ENCODE measurements at regions not wholly inside any gene's neighbourhood (a gene's known extent, or its start where the extent isn't known, plus 50 kb on each side); places are given as distances from the start of the nearest gene placed in this dataset.
"Not testable (repeated sequence)": the region's sequence is repeated elsewhere in the genome, so short reads cannot be mapped to it uniquely, and the experiment has no call there.

- in situ Hi-C loops (cut with HindIII; ENCODE audit: low sequenced_read_pairs) = not testable (repeated sequence)
Observed at GRCh38 chr5:1603916-1604315, 80.2 kb upstream of the LPCAT1 start.

GRCh38 chr5:1601565-1601964, 77.8 kb upstream of the LPCAT1 start:
- in situ Hi-C loops (cut with HindIII; ENCODE audit: low sequenced_read_pairs) = not testable (repeated sequence)

DNA sequence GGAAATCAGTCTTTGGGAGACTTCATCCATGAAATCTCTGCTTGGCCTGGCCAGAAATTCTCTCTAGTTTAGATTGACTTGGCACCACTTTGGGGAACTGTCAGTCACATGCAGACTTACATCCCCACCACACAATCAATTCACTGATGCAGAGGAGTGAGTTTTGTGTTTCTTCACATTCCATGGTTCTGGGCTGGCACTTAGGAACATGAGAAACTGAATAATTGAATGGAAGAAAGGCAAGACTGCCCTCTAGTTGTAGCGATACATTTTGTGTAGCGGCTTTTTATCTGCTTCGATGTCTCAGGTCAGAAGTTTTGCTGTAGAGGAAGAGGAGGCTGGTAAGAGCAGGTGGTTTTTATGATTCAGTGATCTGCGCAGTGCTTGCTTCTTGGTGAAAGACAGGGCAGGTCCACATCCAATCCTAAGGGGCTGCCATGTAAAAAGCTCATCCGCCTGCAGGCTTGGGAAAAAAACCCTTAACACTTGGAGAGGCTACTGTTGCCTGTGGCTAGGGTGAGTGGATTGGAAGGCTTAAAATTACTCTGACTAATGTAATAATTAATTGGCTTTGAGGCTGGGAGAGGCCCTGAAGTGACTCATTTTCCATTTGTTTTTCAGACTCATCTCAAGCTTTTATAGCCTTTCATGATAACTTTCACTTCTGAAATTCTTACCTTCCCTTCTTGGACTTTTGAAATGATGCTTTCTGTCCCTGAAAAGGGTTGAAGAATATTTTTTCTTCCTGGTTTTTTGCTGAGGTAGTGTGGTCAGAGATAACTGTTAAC, 75.4 kb upstream of the LPCAT1 start:
- in situ Hi-C loops (cut with HindIII; ENCODE audit: low sequenced_read_pairs) = not testable (repeated sequence)

- in situ Hi-C loops (cut with HindIII; ENCODE audit: low sequenced_read_pairs) = not testable (repeated sequence)
Observed at GRCh38 chr5:1597093-1597473, 73.3 kb upstream of the LPCAT1 start.

GRCh38 chr5:1596462-1597092, 72.8 kb upstream of the LPCAT1 start:
- in situ Hi-C loops (cut with HindIII; ENCODE audit: low sequenced_read_pairs) = not testable (repeated sequence)

GRCh38 chr5:1594357-1595106, 70.8 kb upstream of the LPCAT1 start:
- in situ Hi-C loops (cut with HindIII; ENCODE audit: low sequenced_read_pairs) = no loop called here

GRCh38 chr5:1593903-1594356, 70.2 kb upstream of the LPCAT1 start:
- in situ Hi-C loops (cut with HindIII; ENCODE audit: low sequenced_read_pairs) = no loop called here

DNA sequence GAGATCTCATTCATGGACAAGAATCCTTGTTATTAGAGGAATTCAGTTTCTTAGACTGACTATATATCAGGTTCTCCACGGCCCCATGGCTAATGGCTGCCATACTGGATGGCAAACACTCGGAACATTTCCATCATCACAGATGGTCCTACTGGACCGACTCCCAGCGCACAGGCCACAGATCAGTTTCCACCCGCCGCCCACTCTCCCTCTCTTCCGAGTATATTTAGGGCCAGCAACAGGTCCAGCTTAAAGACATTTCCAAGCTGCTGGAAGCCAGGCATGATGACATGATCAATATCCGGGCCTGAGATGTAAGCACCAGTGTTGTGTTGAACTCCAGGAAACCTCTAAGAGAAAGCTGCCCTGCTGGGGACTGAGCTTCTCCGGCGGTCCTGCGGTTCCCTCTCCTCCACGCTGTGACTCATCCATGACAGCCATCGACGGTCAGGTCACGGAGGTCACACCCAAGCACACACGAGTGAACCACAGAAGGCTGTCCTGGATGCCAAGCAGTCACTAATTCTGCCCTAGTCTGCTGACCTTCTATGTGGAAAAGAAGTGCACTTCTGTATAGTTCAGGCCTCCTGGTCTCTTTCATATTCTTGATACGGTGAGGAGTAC, 64.4 kb upstream of the LPCAT1 start:
- in situ Hi-C loops (cut with HindIII; ENCODE audit: low sequenced_read_pairs) = not testable (repeated sequence)

GRCh38 chr5:1583081-1583875, 59.5 kb upstream of the LPCAT1 start:
- in situ Hi-C loops (cut with HindIII; ENCODE audit: low sequenced_read_pairs) = not testable (repeated sequence)

DNA sequence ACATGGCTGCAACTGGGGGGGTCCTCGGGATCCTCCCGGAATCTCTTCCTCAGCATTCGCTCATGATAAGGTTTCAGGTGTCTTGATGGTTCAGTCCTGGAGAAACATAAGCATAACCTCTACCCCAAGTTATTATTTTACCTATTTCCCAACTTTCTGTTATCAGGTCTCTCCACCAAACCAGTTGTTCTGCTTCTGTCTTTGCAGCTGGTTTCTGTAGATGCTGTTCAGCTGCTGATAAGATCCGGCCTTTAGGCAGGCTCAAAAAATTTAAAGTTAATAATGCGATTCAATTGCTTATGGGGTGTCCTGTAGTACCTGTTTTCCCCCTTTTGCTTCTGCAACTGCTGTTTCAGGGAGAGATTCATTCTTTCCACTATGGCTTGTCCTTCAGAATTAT, 55.6 kb upstream of the LPCAT1 start:
- in situ Hi-C loops (cut with HindIII; ENCODE audit: low sequenced_read_pairs) = not testable (repeated sequence)

DNA sequence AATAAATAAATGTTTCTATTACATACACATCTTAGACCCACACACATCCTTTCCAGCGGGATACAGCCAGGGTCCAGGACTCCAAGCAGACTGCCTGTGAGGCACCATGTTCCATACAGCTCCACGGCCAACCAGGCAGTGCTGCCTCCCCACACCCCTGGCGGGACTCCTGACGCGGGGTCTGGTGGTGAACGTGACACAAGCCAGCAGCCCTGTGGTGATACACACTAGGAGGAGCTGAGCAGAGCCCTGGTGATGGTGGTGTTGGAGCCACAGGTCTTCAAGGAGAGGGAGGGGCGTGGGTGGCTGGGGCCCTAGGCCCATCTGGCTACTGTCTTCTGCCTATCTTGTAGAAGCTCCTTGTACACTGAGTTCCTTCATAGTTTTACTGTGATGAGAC, 53.1 kb upstream of the LPCAT1 start:
- in situ Hi-C loops (cut with HindIII; ENCODE audit: low sequenced_read_pairs) = not testable (repeated sequence)

- in situ Hi-C loops (cut with HindIII; ENCODE audit: low sequenced_read_pairs) = not testable (repeated sequence)
Observed at GRCh38 chr5:1575991-1576714, 52.4 kb upstream of the LPCAT1 start.

- in situ Hi-C loops (cut with HindIII; ENCODE audit: low sequenced_read_pairs) = not testable (repeated sequence)
Observed at GRCh38 chr5:1575491-1575890, 51.7 kb upstream of the LPCAT1 start.

GRCh38 chr5:1574023-1574318, 50.2 kb upstream of the LPCAT1 start:
- in situ Hi-C loops (cut with HindIII; ENCODE audit: low sequenced_read_pairs) = not testable (repeated sequence)

DNA sequence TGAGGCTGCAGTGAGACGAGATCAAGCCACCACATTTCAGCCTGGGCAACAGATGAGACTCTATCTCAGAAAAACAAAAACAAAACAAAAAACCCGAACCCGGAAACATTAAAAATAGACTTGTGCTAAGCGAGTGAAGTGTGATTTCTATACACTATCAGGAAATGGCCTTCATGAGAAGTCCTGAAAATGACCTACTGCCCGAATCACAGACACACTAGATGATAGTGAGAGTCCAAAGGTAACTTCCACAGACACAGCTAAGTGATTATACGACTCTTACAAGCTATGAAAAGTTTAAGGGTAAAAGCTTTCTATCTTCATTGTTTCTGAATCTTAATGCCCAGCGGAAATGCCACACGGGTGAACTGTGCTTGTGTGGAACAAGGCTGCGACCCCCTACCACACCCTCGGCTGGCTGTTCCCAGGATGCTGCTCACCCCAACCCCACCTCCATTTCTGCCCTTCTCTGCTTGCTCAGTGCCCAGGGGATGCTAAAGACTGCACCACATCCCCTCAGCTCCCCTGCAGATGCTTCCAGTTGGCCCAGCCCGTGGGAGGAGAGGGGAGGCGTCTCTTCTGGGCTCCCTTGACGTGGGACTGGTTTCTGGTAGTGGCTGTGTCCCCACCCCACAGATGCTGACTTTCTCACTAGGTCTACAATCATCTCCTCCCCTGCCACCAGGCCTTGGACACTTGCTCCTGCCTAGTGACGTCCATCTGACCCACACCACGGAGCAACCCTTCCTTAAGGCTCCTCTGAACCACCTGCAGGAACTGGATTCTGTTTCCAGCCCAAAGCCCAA, 49.7 kb upstream of the LPCAT1 start:
- in situ Hi-C loops (cut with HindIII; ENCODE audit: low sequenced_read_pairs) = not testable (repeated sequence)

Measured in DLD1 (cell line).